K562 (cell line): ENCODE measurements at regions not wholly inside any gene's neighbourhood (a gene's known extent, or its start where the extent isn't known, plus 50 kb on each side); places are given as distances from the start of the nearest gene placed in this dataset.

Experiments used
- ATF3 ChIP-seq, 2 experiments: fragments of 450-650 bp in 1 of 2; sonication (generic) in 1 of 2; formaldehyde crosslinking in 1 of 2; IDR thresholded peaks in 1 of 2; conservative IDR thresholded peaks in 1 of 2; 2 replicates each; pipeline versions ENCODE4 v1.6.1 to v1.8.1; 2016 to 2023; ENCODE audit warnings: mild to moderate bottlenecking in 2 of 2, moderate library complexity in 2 of 2, inconsistent platforms in 1 of 2, missing genetic modification reagents in 1 of 2
- JUNB ChIP-seq: fragments of 450-650 bp; formaldehyde crosslinking; conservative IDR thresholded peaks from 2 replicates; pipeline ENCODE4 v1.4.0; 2020; ENCODE audit warnings: mild to moderate bottlenecking
- SPI1 ChIP-seq: IDR thresholded peaks from 2 replicates; pipeline ENCODE4 v1.6.1; 2011; ENCODE audit warnings: low read depth, low read length, control low read depth, borderline replicate concordance
- TAF1 ChIP-seq: IDR thresholded peaks from 2 replicates; pipeline ENCODE4 v1.6.1; 2011; ENCODE audit warnings: mild to moderate bottlenecking, low read length, moderate library complexity; ENCODE audit not compliant: insufficient read depth, control insufficient read depth, severe bottlenecking; ENCODE audit errors: extremely low read depth
- ZNF609 ChIP-seq: sonication (generic); formaldehyde crosslinking; IDR thresholded peaks from 2 replicates; pipeline ENCODE4 v1.8.1; 2023; ENCODE audit warnings: missing genetic modification reagents, mild to moderate bottlenecking, borderline replicate concordance

- no peak for TF ChIP-seq ATF3 (IDR thresholded peaks at IDR 0.05)
- TF ChIP-seq ATF3 (CRISPR knock-in tag; conservative IDR thresholded peaks at IDR 0.05) = no peak
- no peak for TF ChIP-seq SPI1
- no peak for TF ChIP-seq ZNF609
- no peak for TF ChIP-seq JUNB (CRISPR knock-in tag)
- no peak for TF ChIP-seq TAF1
These were observed 1455.6 kb downstream of the BRINP3 start for GRCh38 chr1:189022015-189022414.
